Adipocyte (in vitro differentiated cells): ENCODE measurements at regions not wholly inside any gene's neighbourhood (a gene's known extent, or its start where the extent isn't known, plus 50 kb on each side); places are given as distances from the start of the nearest gene placed in this dataset.
A peak's percentile ranks its signal among the peaks of the same experiment; 100 is the strongest.
"Not testable (repeated sequence)": the region's sequence is repeated elsewhere in the genome, so short reads cannot be mapped to it uniquely, and the experiment has no call there.

ENCODE experiments used
- DNase-seq: peaks from one replicate; pipeline ENCODE4 v3.0.0-alpha.2; 2015; ENCODE audit warnings: low read depth
- H3K27me3 ChIP-seq: replicated peaks from 2 replicates; pipeline ENCODE4 v1.7.0; 2013; ENCODE audit warnings: mild to moderate bottlenecking, low read length, moderate library complexity; ENCODE audit not compliant: control insufficient read depth, insufficient read depth
- H3K36me3 ChIP-seq: 2 replicates; pipeline ENCODE4 v1.7.0; 2013; ENCODE audit warnings: low read length, mild to moderate bottlenecking, moderate library complexity; ENCODE audit not compliant: control insufficient read depth, insufficient read depth, severe bottlenecking
- H3K4me1 ChIP-seq: 2 replicates; pipeline ENCODE4 v1.7.0; 2013; ENCODE audit warnings: mild to moderate bottlenecking, low read length, moderate library complexity; ENCODE audit not compliant: control insufficient read depth, insufficient read depth
- H3K4me3 ChIP-seq: 2 replicates; pipeline ENCODE4 v1.7.0; 2013; ENCODE audit warnings: mild to moderate bottlenecking, low read length, moderate library complexity
- H3K9ac ChIP-seq: 2 replicates; pipeline ENCODE4 v1.7.0; 2013; ENCODE audit warnings: mild to moderate bottlenecking, low read length, moderate library complexity
- H3K9me3 ChIP-seq: 2 replicates; pipeline ENCODE4 v1.7.0; 2013; ENCODE audit warnings: mild to moderate bottlenecking, low read length, moderate library complexity; ENCODE audit not compliant: control insufficient read depth

GRCh38 chr6:163747058-163747457 is 332.5 kb downstream of the QKI start:
- H3K4me3 ChIP-seq, H3K27me3 ChIP-seq, H3K9ac ChIP-seq, DNase-seq, H3K9me3 ChIP-seq, H3K36me3 ChIP-seq: not testable (repeated sequence)
- peaks cover 12% of the 10 kb centered on the region for H3K4me1 ChIP-seq

- H3K27me3 ChIP-seq = no peaks in the 10 kb centered on the region
- peak; percentile 80 for DNase-seq
- H3K4me1 ChIP-seq = peaks cover 12% of the 10 kb centered on the region
- H3K36me3 ChIP-seq = no peaks in the 10 kb centered on the region
- peak overlapping the region; percentile 5 for H3K9ac ChIP-seq
- H3K4me3 ChIP-seq = peak overlapping the region; percentile 1
- no peaks in the 10 kb centered on the region for H3K9me3 ChIP-seq
These were observed 331.2 kb downstream of the QKI start for GRCh38 chr6:163745536-163746400.

GRCh38 chr6:163744256-163744925 is 329.9 kb downstream of the QKI start:
- no peak overlapping the region for H3K4me3 ChIP-seq
- DNase-seq = no peak
- H3K9ac ChIP-seq = no peak overlapping the region
- H3K4me1 ChIP-seq = peaks cover 16% of the 10 kb centered on the region
- no peaks in the 10 kb centered on the region for H3K27me3 ChIP-seq
- H3K9me3 ChIP-seq = no peaks in the 10 kb centered on the region
- H3K36me3 ChIP-seq = no peaks in the 10 kb centered on the region

GRCh38 chr6:163743796-163744195 is 329.3 kb downstream of the QKI start:
- H3K4me1 ChIP-seq = peaks cover 22% of the 10 kb centered on the region
- DNase-seq = no peak
- no peaks in the 10 kb centered on the region for H3K9me3 ChIP-seq
- H3K4me3 ChIP-seq = no peak overlapping the region
- H3K9ac ChIP-seq = no peak overlapping the region
- no peaks in the 10 kb centered on the region for H3K36me3 ChIP-seq
- no peaks in the 10 kb centered on the region for H3K27me3 ChIP-seq

GRCh38 chr6:163741743-163742363 is 327.3 kb downstream of the QKI start:
- H3K9me3 ChIP-seq = no peaks in the 10 kb centered on the region

GRCh38 chr6:163741342-163741741 is 326.8 kb downstream of the QKI start:
- no peak overlapping the region for H3K9ac ChIP-seq
- no peaks in the 10 kb centered on the region for H3K9me3 ChIP-seq
- peaks cover 26% of the 10 kb centered on the region for H3K4me1 ChIP-seq
- no peak for DNase-seq
- no peaks in the 10 kb centered on the region for H3K36me3 ChIP-seq
- H3K4me3 ChIP-seq = no peak overlapping the region
- H3K27me3 ChIP-seq = peaks cover under 1% of the 10 kb centered on the region

More at GRCh38 chr6:163741743-163742363, 327.3 kb downstream of the QKI start:
- DNase-seq = no peak
- Histone ChIP-seq H3K4me3 (no peak overlapping the region), H3K36me3 (no peaks in the 10 kb centered on the region), H3K9ac (no peak overlapping the region), H3K4me1 (peaks cover 26% of the 10 kb centered on the region), H3K27me3 (no peaks in the 10 kb centered on the region)

GRCh38 chr6:163739966-163740365 is 325.4 kb downstream of the QKI start:
- Histone ChIP-seq H3K27me3 (peaks cover 6% of the 10 kb centered on the region), H3K9ac (no peak overlapping the region), H3K4me1 (peaks cover 14% of the 10 kb centered on the region), H3K9me3 (no peaks in the 10 kb centered on the region), H3K36me3 (no peaks in the 10 kb centered on the region), H3K4me3 (no peak overlapping the region)
- no peak for DNase-seq

- Histone ChIP-seq H3K36me3 (no peaks in the 10 kb centered on the region), H3K9ac (no peak overlapping the region), H3K4me3 (no peak overlapping the region), H3K9me3 (no peaks in the 10 kb centered on the region), H3K4me1 (peaks cover 14% of the 10 kb centered on the region), H3K27me3 (peaks cover 6% of the 10 kb centered on the region)
- no peak for DNase-seq
These were observed 324.8 kb downstream of the QKI start for GRCh38 chr6:163739408-163739725.

- Histone ChIP-seq H3K4me3 (no peak overlapping the region), H3K4me1 (peaks cover 14% of the 10 kb centered on the region), H3K9me3 (no peaks in the 10 kb centered on the region), H3K9ac (no peak overlapping the region), H3K27me3 (peaks cover 6% of the 10 kb centered on the region), H3K36me3 (no peaks in the 10 kb centered on the region)
- DNase-seq = peak; percentile 46
These were observed 324.3 kb downstream of the QKI start for GRCh38 chr6:163738725-163739407.

- H3K4me1 ChIP-seq = peaks cover 14% of the 10 kb centered on the region
- peaks cover 6% of the 10 kb centered on the region for H3K27me3 ChIP-seq
- H3K4me3 ChIP-seq = no peak overlapping the region
- no peak for DNase-seq
- no peak overlapping the region for H3K9ac ChIP-seq
- H3K36me3 ChIP-seq = no peaks in the 10 kb centered on the region
- no peaks in the 10 kb centered on the region for H3K9me3 ChIP-seq
These were observed 323.8 kb downstream of the QKI start for GRCh38 chr6:163738304-163738703.

GRCh38 chr6:163735076-163735475 is 320.6 kb downstream of the QKI start:
- H3K4me1 ChIP-seq = peaks cover 14% of the 10 kb centered on the region
- DNase-seq = no peak
- H3K9ac ChIP-seq = no peak overlapping the region
- H3K27me3 ChIP-seq = peaks cover 6% of the 10 kb centered on the region
- H3K36me3 ChIP-seq = no peaks in the 10 kb centered on the region
- no peaks in the 10 kb centered on the region for H3K9me3 ChIP-seq
- H3K4me3 ChIP-seq = no peak overlapping the region
